Limb (tissue), 2 donors: ENCODE measurements at regions not wholly inside any gene's neighbourhood (a gene's known extent, or its start where the extent isn't known, plus 50 kb on each side); places are given as distances from the start of the nearest gene placed in this dataset.
"Not testable (repeated sequence)": the region's sequence is repeated elsewhere in the genome, so short reads cannot be mapped to it uniquely, and the experiment has no call there.

Experiments used
- DNase-seq, 2 donors: peaks; one replicate each; pipeline ENCODE4 v3.0.0-alpha.2; 2016; ENCODE audit errors: extremely low spot score in 2 of 2

DNA sequence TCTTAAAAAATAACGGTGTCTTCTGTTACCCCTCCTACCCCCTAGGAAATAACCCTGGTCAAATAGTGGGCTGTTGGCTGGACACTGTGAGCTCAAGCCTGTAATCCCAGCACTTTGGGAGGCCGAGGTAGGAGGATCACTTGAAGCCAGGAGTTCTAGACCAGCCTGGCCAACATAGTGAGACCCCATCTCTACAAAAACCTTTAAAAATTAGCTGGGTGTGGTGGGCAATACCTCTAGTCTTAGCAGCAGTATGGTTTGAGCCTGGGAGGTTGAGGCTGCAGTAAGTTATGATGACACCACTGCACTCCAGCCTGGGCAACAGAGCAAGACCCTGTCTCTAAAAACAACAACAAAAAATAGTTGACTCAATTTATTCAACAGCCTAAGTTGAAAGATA, 453.7 kb downstream of the SIPA1L2 start:
- DNase-seq = no peak

GRCh38 chr1:232174306-232174705, 455.6 kb downstream of the SIPA1L2 start:
- no peak for DNase-seq

- DNase-seq = no peak
These were observed 457.4 kb downstream of the SIPA1L2 start for GRCh38 chr1:232172563-232172962.

GRCh38 chr1:232170909-232171308, 459.0 kb downstream of the SIPA1L2 start:
- DNase-seq = no peak

GRCh38 chr1:232169436-232169835, 460.5 kb downstream of the SIPA1L2 start:
- DNase-seq = no peak

GRCh38 chr1:232168508-232168907, 461.4 kb downstream of the SIPA1L2 start:
- DNase-seq = no peak

DNA sequence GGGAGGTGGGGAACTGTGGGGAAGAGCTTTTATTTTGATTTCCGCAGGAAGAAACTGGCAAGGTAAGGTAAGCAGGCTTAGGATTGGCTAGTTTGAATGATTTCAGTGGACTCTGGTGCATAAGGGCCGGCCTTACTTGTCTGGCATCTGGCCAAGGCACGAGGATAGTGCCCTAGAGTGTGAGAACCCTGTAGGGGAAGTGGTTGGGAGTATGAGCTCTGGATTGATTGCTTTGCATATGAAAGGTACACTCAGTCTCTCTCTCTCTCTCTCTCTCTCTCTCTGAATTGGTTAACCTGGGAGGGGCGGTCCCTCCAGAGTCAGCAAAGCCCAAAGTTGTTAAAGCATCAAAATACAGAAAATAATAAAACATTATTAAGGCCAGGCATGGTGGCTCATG, 463.0 kb downstream of the SIPA1L2 start:
- DNase-seq = no peak

GRCh38 chr1:232164078-232164963, 465.6 kb downstream of the SIPA1L2 start:
- no peak for DNase-seq

DNA sequence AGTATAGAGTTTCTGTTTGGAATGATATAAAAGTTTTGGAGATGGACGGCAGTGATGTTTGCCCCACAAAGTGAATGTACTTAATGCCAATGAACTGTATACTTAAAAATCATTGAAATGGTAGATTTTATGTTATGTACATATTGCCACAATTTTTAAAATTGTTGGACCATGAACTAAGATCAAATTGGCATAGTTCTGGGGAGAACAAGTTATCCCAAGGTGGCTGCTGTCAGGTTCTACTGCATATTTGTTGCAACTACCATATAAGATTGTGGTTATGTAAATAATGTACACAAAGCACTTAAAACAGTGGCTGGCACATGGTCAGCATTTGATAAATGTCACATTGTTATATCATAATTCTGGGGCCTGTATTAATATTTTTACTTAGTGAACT, 466.4 kb downstream of the SIPA1L2 start:
- DNase-seq = no peak

- DNase-seq = no peak
These were observed 467.9 kb downstream of the SIPA1L2 start for GRCh38 chr1:232162001-232162400.

GRCh38 chr1:232158558-232158957, 471.4 kb downstream of the SIPA1L2 start:
- DNase-seq = not testable (repeated sequence)

DNA sequence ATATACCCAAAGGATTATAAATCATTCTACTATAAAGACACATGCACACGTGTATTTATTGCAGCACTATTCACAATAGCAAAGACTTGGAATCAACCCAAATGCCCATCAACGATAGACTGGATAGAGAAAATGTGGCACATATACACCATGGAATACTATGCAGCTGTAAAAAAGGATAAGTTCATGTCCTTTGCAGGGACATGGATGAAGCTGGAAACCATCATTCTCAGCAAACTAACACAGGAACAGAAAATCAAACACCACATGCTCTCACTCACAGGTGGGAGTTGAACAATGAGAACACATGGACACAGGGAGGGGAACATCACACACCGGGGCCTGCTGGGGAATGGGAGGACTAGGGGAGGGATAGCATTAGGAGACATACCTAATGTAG, 473.9 kb downstream of the SIPA1L2 start:
- DNase-seq = not testable (repeated sequence)

DNA sequence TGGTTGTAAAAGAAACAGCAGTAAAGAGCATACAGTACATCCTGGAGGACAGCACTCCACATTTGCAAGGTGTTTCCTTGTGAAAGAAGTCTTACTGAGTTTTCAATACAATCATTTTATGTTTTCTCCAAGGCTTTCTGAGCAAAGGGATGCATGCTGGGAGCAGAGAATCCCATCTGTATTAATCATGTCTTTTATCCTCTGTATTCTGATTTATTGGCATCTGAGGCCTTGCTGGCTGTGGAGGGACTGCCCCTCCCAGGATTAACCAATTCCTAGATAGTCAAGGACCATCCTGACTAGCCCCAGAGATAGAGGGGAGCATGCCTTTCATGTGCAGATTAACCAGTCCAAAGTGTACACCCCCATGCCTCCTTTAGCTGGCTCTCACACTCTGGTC, 476.3 kb downstream of the SIPA1L2 start:
- no peak for DNase-seq

DNA sequence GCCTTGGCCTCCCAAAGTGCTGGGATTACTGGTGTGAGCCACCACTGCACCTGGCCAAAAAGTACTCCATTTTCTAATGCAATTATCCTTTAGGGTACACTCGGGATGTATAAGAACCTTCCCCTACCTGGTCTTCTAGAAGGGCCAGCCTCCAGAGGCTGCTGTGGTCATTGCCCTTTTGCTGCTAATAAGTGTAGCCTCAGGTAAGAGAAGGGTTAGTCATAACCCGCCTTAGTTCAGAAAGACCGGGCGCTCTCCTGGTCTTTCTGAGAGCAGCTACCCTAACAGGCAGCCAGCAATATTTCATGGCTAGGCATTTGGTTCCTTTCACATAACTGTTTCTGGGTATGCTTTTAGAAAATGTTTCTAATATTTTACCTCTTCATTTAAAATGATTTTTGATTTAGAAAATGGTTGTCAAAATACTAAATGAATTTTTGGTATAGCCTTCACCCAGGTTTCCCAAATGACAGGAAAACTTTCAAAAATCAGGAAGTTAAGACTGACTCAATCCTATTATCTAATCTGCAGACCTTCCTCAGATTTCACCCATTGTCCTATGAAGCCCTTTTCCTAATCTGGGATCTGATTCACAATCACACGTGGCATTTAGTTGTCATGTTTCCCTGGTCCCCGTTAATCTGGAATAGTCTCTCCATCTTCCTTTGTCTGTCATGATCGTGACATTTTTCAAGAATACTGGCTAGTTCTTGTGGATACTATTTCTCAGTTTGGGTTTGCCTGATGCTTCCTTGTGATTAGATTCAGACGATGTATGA, 479.0 kb downstream of the SIPA1L2 start:
- no peak for DNase-seq

DNA sequence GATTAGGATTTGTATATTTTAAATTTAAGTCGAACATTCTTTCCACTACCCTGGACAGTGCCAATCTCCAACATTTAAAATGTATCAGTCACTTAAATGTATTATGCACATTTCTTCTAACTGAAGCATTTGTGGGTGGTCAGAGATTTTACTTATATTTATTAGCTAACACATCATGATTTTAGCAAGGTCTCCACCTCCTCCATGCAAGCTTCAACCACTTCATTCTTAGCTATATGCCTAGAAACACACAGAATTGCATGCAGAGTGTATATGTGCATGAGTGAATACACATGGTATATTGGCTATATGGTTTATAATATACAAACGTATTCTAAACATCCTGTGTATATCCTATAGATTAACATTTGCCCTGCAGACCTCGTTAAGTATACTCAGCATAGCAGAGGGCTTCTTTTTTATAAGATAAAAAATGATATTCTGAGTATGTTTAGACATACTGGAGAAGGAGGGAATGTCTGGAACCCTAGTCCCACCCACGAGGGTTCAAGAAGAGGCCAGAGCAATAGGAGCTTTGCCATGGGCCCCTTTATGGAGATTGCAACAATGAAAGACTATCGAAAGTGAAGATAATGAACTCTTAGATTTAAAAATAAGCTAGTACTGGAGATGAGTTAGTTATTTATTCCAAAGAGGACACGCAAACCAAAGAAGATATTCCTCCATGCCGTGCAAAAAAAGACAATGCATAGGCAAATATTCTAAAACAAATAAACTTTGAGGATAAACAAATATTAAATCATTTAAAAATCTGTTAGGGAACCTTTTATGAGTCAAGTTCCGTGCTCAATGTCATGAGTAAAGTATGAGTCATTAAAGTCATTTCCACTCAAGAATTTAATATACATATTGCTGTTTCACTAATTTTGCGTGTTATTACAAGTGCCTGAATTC, 480.4 kb downstream of the SIPA1L2 start:
- DNase-seq = no peak

DNA sequence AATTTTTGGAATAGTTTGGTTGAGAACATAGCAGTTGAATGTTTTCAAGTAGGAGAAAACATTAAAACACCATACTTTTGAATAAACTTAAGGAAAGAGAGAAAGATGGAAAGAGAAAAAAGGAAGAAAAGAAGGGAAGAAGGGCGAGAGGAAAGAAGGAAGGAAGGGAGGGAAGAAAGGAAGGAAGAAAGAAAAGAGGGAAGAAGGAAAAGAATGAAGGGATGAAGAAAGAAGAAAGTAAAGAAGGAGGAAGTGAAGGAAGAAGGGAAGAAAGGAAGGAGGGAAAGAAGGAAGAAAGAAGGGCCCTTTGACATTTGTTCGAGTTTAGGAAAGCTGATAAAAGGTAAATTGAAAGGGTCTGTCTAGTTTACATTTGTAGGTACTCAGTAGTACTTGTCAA, 482.7 kb downstream of the SIPA1L2 start:
- DNase-seq = no peak

- no peak for DNase-seq
These were observed 483.4 kb downstream of the SIPA1L2 start for GRCh38 chr1:232146514-232146913.

DNA sequence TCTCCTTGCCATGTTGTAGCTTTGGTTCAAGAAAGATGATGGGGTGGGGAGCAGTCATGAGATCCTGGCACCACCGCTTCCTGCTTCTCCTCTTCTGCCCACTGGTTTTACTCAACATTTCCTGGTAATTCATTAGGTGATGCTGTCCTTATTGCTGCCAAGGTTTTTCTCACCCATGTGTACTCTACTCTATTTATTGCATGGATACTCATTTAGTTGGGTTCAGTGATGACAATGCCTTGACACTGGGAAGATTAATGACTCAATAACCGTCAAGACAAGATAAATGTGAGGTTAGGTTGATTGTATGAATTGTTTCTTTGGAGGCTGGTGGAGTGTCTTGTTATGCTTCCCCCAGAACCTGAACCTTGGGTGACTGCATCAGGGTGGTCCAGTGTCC, 484.2 kb downstream of the SIPA1L2 start:
- no peak for DNase-seq

GRCh38 chr1:232144696-232145230, 485.2 kb downstream of the SIPA1L2 start:
- no peak for DNase-seq

- DNase-seq = no peak
These were observed 486.5 kb downstream of the SIPA1L2 start for GRCh38 chr1:232143315-232143886.
